Lung (tissue), 11 donors: ENCODE measurements at regions not wholly inside any gene's neighbourhood (a gene's known extent, or its start where the extent isn't known, plus 50 kb on each side); places are given as distances from the start of the nearest gene placed in this dataset.
"Not testable (repeated sequence)": the region's sequence is repeated elsewhere in the genome, so short reads cannot be mapped to it uniquely, and the experiment has no call there.

Experiments used
- ATAC-seq: fragments of 200-7000 bp; cut with Tn5 transposase; one replicate; pipeline ENCODE4 v1.9.1; 2020; ENCODE audit warnings: moderate number of reproducible peaks; ENCODE audit not compliant: insufficient read depth, low FRiP score
- DNase-seq, 3 donors: peaks; one replicate each; pipeline ENCODE4 v3.0.0-alpha.2; 2013 to 2017
- H3K27ac ChIP-seq, 2 donors: one replicate each; pipeline ENCODE4 v1.5.1; 2013; ENCODE audit warnings: mild to moderate bottlenecking in 2 of 2, moderate library complexity in 2 of 2, control low read depth in 1 of 2, inconsistent platforms in 1 of 2, low read depth in 1 of 2, low read length in 1 of 2
- H3K27me3 ChIP-seq, 3 donors: one replicate each; pipeline ENCODE4 v1.5.1; 2013; ENCODE audit warnings: low read length in 2 of 3; ENCODE audit not compliant: control insufficient read depth in 3 of 3, insufficient read depth in 3 of 3
- H3K36me3 ChIP-seq, 4 donors: one replicate each; pipeline ENCODE4 v1.5.1; 2013; ENCODE audit warnings: low read length in 4 of 4, mild to moderate bottlenecking in 1 of 4, moderate library complexity in 1 of 4; ENCODE audit not compliant: control insufficient read depth in 4 of 4, insufficient read depth in 4 of 4
- H3K4me1 ChIP-seq, 5 donors: one replicate each; pipeline ENCODE4 v1.5.1; 2013; ENCODE audit warnings: low read length in 5 of 5, mild to moderate bottlenecking in 2 of 5, moderate library complexity in 1 of 5; ENCODE audit not compliant: control insufficient read depth in 5 of 5, insufficient read depth in 5 of 5
- H3K4me3 ChIP-seq: one replicate; pipeline ENCODE4 v1.5.1; 2013; ENCODE audit warnings: mild to moderate bottlenecking, control low read depth, moderate library complexity
- H3K9ac ChIP-seq, 2 donors: one replicate each; pipeline ENCODE4 v1.5.1; 2013; ENCODE audit warnings: low read length in 2 of 2, control low read depth in 1 of 2; ENCODE audit not compliant: insufficient read depth in 1 of 2
- H3K9me3 ChIP-seq, 4 donors: one replicate each; pipeline ENCODE4 v1.5.1; 2013; ENCODE audit warnings: low read length in 3 of 4, mild to moderate bottlenecking in 1 of 4, moderate library complexity in 1 of 4; ENCODE audit not compliant: control insufficient read depth in 4 of 4, insufficient read depth in 3 of 4
- CTCF ChIP-seq: IDR thresholded peaks from 2 replicates; pipeline ENCODE4 v1.5.1; 2012; ENCODE audit warnings: mild to moderate bottlenecking; ENCODE audit errors: control extremely low read depth, extremely low read depth
- WGBS, 2 donors: extraction: QIAGEN DNeasy Blood & Tissue Kit; methylation state at CpG; one replicate each; pipeline ENCODE4 v1.1.7; 2013; 5-methylcytosine and 5-hydroxymethylcytosine counted together
- donor health status: control.
- donor health status: control.
- donor health status: Bipolar disorder and iron deficiency.
- donor health status: healthy.
- donor health status: DM: yes; HTN: yes; CAD: no.

- no peak for TF ChIP-seq CTCF
- WGBS, 2 donors: 75 to 77% methylated on average over 5 of the region's 5 CpGs
- Histone ChIP-seq H3K9me3 (no peaks in the 10 kb centered on the region), H3K27me3 (peaks cover 0 to 3% (median 0%) of the 10 kb centered on the region in 3 donors), H3K9ac (no peak overlapping the region), H3K4me3 (no peak overlapping the region), H3K36me3 (no peaks in the 10 kb centered on the region), H3K27ac (no peak overlapping the region), H3K4me1 (peaks cover 0 to 3% (median 0%) of the 10 kb centered on the region in 5 donors)
- ATAC-seq: no peak
- no peak for DNase-seq
Observed at GRCh38 chr12:67045650-67046049, 223.5 kb upstream of the CAND1 start.

GRCh38 chr12:67046062-67046461 is 223.1 kb upstream of the CAND1 start:
- no peak for ATAC-seq
- Histone ChIP-seq H3K4me3 (no peak overlapping the region), H3K4me1 (peaks cover 0 to 3% (median 0%) of the 10 kb centered on the region in 5 donors), H3K9me3 (no peaks in the 10 kb centered on the region), H3K36me3 (no peaks in the 10 kb centered on the region), H3K27ac (no peak overlapping the region), H3K9ac (no peak overlapping the region), H3K27me3 (peaks cover 0 to 3% (median 0%) of the 10 kb centered on the region in 3 donors)
- TF ChIP-seq CTCF: no peak
- WGBS, 2 donors: 73 to 89% methylated on average over 4 of the region's 4 CpGs
- no peak for DNase-seq

GRCh38 chr12:67047634-67048033 is 221.5 kb upstream of the CAND1 start:
- Histone ChIP-seq H3K27ac (no peak overlapping the region), H3K4me1 (peaks cover 0 to 3% (median 0%) of the 10 kb centered on the region in 5 donors), H3K36me3 (no peaks in the 10 kb centered on the region), H3K27me3 (peaks cover 0 to 3% (median 0%) of the 10 kb centered on the region in 3 donors), H3K9ac (no peak overlapping the region), H3K9me3 (no peaks in the 10 kb centered on the region), H3K4me3 (no peak overlapping the region)
- no peak for TF ChIP-seq CTCF
- DNase-seq (no peak), ATAC-seq (no peak)
- 83 to 84% methylated on average over 2 of the region's 2 CpGs for WGBS, 2 donors

- DNase-seq (no peak), ATAC-seq (no peak)
- Histone ChIP-seq H3K4me3 (no peak overlapping the region), H3K27ac (no peak overlapping the region), H3K9ac (no peak overlapping the region), H3K4me1 (no peaks in the 10 kb centered on the region), H3K9me3 (no peaks in the 10 kb centered on the region), H3K36me3 (no peaks in the 10 kb centered on the region), H3K27me3 (peaks cover 0 to 3% (median 0%) of the 10 kb centered on the region in 3 donors)
- WGBS, 2 donors: 87 to 90% methylated on average over 5 of the region's 5 CpGs
- TF ChIP-seq CTCF: no peak
Observed at GRCh38 chr12:67048371-67048770, 220.8 kb upstream of the CAND1 start.

GRCh38 chr12:67049199-67049598 is 220.0 kb upstream of the CAND1 start:
- not testable (repeated sequence) for H3K27ac ChIP-seq, DNase-seq, H3K4me3 ChIP-seq, H3K27me3 ChIP-seq, H3K9ac ChIP-seq, H3K9me3 ChIP-seq, H3K36me3 ChIP-seq, ATAC-seq, H3K4me1 ChIP-seq
- 72 to 74% methylated on average over 4 of the region's 4 CpGs for WGBS, 2 donors
